ENCODE measurements at regions not wholly inside any gene's neighbourhood (a gene's known extent, or its start where the extent isn't known, plus 50 kb on each side); places are given as distances from the start of the nearest gene placed in this dataset.

- 78% methylated on average over 4 of the region's 4 CpGs for WGBS, 2 donors
- intact Hi-C loops (cut with DNase I), result no loop called here
- no peak for TF ChIP-seq CTCF (IDR thresholded peaks at IDR 0.05)
- no peak for TF ChIP-seq POLR2A (IDR thresholded peaks at IDR 0.05)
Measured at GRCh38 chr1:221632072-221632471, 109.8 kb downstream of the DUSP10 start.

GRCh38 chr1:221633841-221634409, 108.0 kb downstream of the DUSP10 start:
- Histone ChIP-seq H3K36me3 (no peaks in the 10 kb centered on the region), H3K9me3 (no peaks in the 10 kb centered on the region), H3K27ac (no peak overlapping the region), H3K4me1 (peaks cover 0 to 6% of the 10 kb centered on the region in 2 donors), H3K4me3 (replicated peaks in 1 of 3) (no peak overlapping the region), H3K27me3 (no peaks in the 10 kb centered on the region)
- TF ChIP-seq CTCF (IDR thresholded peaks at IDR 0.05), result no peak
- TF ChIP-seq POLR2A (IDR thresholded peaks at IDR 0.05), result no peak
- DNase-seq, result no peak
- 92 to 93% methylated on average over 5 of the region's 5 CpGs for WGBS, 2 donors
- intact Hi-C loops (cut with DNase I), result no loop called here

More at GRCh38 chr1:221632072-221632471, 109.8 kb downstream of the DUSP10 start:
- Histone ChIP-seq H3K27me3 (no peaks in the 10 kb centered on the region), H3K27ac (no peak overlapping the region), H3K4me1 (no peaks in the 10 kb centered on the region), H3K9me3 (no peaks in the 10 kb centered on the region), H3K4me3 (replicated peaks in 1 of 3) (no peak overlapping the region), H3K36me3 (no peaks in the 10 kb centered on the region)
- DNase-seq, result no peak

GRCh38 chr1:221634606-221635005, 107.3 kb downstream of the DUSP10 start:
- WGBS, 2 donors, result 81 to 82% methylated on average over 2 of the region's 2 CpGs
- Histone ChIP-seq H3K27ac (no peak overlapping the region), H3K4me3 (replicated peaks in 1 of 3) (no peak overlapping the region), H3K4me1 (peaks cover 0 to 6% of the 10 kb centered on the region in 2 donors), H3K9me3 (no peaks in the 10 kb centered on the region), H3K36me3 (no peaks in the 10 kb centered on the region), H3K27me3 (no peaks in the 10 kb centered on the region)
- intact Hi-C loops (cut with DNase I), result no loop called here
- no peak for TF ChIP-seq CTCF (IDR thresholded peaks at IDR 0.05)
- no peak for TF ChIP-seq POLR2A (IDR thresholded peaks at IDR 0.05)
- no peak for DNase-seq

GRCh38 chr1:221635305-221635704, 106.6 kb downstream of the DUSP10 start:
- H3K36me3 ChIP-seq, result no peaks in the 10 kb centered on the region
- no peaks in the 10 kb centered on the region for H3K27me3 ChIP-seq
- H3K4me3 ChIP-seq (replicated peaks in 1 of 3), result no peak overlapping the region
- no peak for DNase-seq
- no peak for TF ChIP-seq CTCF (IDR thresholded peaks at IDR 0.05)
- no peak for TF ChIP-seq POLR2A (IDR thresholded peaks at IDR 0.05)
- 95 to 97% methylated on average over 2 of the region's 2 CpGs for WGBS, 2 donors
- no peaks in the 10 kb centered on the region for H3K9me3 ChIP-seq
- no peak overlapping the region for H3K27ac ChIP-seq
- peaks cover 0 to 6% of the 10 kb centered on the region in 2 donors for H3K4me1 ChIP-seq
- intact Hi-C loops (cut with DNase I), result no loop called here

- TF ChIP-seq POLR2A (IDR thresholded peaks at IDR 0.05) (no peak), CTCF (IDR thresholded peaks at IDR 0.05) (no peak)
- DNase-seq, result no peak
- Histone ChIP-seq H3K27ac (no peak overlapping the region), H3K36me3 (no peaks in the 10 kb centered on the region), H3K9me3 (no peaks in the 10 kb centered on the region), H3K4me3 (replicated peaks in 1 of 3) (no peak overlapping the region), H3K4me1 (peaks cover 0 to 6% of the 10 kb centered on the region in 2 donors), H3K27me3 (no peaks in the 10 kb centered on the region)
- intact Hi-C loops (cut with DNase I), result no loop called here
- WGBS, 2 donors, result 65 to 83% methylated on average over 3 of the region's 3 CpGs
Measured at GRCh38 chr1:221636096-221636495, 105.8 kb downstream of the DUSP10 start.

Measured in thyroid gland (tissue), 4 donors.